GM12891 (cell line): ENCODE measurements at regions not wholly inside any gene's neighbourhood (a gene's known extent, or its start where the extent isn't known, plus 50 kb on each side); places are given as distances from the start of the nearest gene placed in this dataset.

Experiments used
- DNase-seq: peaks from one replicate; pipeline ENCODE4 v3.0.0; 2011; ENCODE audit warnings: low spot score; ENCODE audit not compliant: insufficient read length
- FAIRE-seq: peaks from 2 replicates; lab custom pipeline; 2011; peaks lifted over from hg19 to GRCh38; lab: Jason Lieb, UNC
- PAX5 ChIP-seq: IDR thresholded peaks from 2 replicates; pipeline ENCODE4 v1.6.1; 2011; ENCODE audit warnings: low read length, moderate library complexity, mild to moderate bottlenecking; ENCODE audit not compliant: insufficient read depth, severe bottlenecking
- POLR2A ChIP-seq: IDR thresholded peaks from 2 replicates; pipeline ENCODE4 v1.6.1; 2011; ENCODE audit warnings: low read depth, low read length, control low read depth
- POLR2AphosphoS5 ChIP-seq: IDR thresholded peaks from 2 replicates; pipeline ENCODE4 v1.6.1; 2011; ENCODE audit warnings: low read depth, low read length, control low read depth
- POU2F2 ChIP-seq: IDR thresholded peaks from 2 replicates; pipeline ENCODE4 v1.6.1; 2011; ENCODE audit warnings: low read depth, mild to moderate bottlenecking, control low read depth, low read length, moderate library complexity
- SPI1 ChIP-seq: IDR thresholded peaks from 2 replicates; pipeline ENCODE4 v1.6.1; 2011; ENCODE audit warnings: low read depth, low read length, control low read depth
- TAF1 ChIP-seq: IDR thresholded peaks from 2 replicates; pipeline ENCODE4 v1.6.1; 2011; ENCODE audit warnings: low read depth, low read length, control low read depth

DNA sequence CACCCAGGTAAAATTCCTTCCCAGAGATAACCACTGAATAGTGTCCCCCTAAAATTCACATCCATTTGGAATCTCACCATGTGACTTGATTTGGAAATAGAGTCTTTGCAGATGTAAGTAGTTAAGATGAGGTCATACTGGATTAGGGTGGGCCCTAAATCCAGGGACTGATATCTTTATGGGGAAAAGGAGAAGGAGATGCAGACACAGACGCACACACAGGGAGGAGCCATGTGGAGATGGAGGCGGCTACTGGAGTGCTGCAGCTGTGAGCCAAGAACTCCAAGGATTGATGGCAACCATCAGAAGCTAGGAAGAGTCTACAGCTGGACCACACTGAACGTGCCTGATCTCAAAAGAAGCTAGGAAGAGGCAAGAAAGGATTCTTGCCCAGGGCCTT is 96.6 kb upstream of the SRD5A3 start:
- FAIRE-seq, result no peak
- TF ChIP-seq SPI1 (no peak), POU2F2 (no peak), POLR2A (no peak), PAX5 (no peak), POLR2AphosphoS5 (no peak), TAF1 (no peak)
- DNase-seq, result no peak

DNA sequence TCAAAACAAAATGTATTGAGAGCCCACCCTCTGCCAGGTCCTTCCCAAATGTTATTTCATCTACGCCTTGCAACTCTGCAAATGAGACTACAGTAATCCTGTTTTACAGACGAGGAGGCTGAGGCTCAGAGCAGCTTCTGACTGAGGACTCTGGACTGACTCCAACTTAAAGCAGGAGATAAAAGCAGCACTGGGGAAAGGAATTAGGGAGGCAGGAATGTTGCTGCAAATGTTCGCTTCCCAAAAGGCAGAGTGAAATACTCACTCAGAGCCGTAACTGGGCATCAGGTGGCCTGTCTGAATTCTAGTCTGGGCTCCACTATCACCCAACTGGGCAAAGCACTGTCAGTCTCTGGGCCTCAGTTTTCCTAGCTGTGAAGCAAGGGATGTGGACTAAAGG is 94.7 kb upstream of the SRD5A3 start:
- no peak for FAIRE-seq
- TF ChIP-seq POU2F2 (no peak), TAF1 (no peak), PAX5 (no peak), SPI1 (no peak), POLR2AphosphoS5 (no peak), POLR2A (no peak)
- DNase-seq, result no peak

DNA sequence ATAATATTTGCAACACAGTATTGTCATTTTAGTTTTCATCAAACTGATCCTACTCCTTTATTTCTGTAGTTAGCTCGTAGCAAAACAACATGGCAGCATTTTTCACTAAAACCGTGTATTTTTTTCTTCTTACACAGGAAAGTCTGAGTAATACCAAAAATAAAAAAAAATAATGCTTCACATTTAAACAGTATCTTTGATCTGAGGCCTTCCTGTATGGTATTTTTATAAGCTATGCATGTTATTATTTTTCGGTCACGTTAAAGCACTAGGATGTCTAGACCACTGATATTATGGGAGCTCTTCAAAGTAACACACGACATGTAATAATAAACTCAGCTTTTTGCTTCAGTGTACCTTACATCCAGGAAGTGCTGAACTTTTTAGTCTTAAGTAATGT is 94.1 kb upstream of the SRD5A3 start:
- DNase-seq (no peak), FAIRE-seq (no peak)
- no peak for TF ChIP-seq SPI1

DNA sequence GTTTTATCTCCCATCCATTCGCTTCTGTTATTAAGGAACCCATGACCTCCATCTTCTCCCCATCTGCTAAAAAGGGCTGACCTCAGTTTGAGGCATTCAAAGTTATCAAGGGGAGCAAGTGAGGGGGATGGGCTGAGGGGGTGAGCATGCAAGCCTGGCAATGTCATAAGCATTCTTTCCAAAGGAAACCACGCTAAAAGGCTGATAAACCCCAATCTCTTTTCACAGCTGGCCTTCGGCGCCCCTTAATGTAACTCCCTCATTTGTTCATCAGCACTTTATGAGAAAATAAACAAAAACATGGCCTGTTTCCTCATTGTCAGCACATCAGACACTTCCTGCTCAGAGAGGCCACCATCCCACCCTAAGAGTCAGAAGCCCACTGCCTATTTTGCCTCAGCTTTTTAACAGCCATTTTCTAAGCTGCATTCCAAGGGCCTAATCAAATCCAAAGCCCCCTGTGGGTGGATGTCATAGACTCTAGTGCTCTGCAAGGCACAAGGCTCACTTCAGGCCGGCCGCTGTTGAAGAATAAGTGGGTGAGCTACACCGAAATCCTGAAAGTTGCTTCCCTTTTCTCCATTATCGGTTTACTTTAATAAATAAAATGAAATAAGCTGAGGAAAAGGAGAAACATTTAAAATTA is 92.0 kb upstream of the SRD5A3 start:
- FAIRE-seq, result no peak
- no peak for DNase-seq
- TF ChIP-seq POLR2AphosphoS5 (no peak), POU2F2 (no peak), SPI1 (no peak)

DNA sequence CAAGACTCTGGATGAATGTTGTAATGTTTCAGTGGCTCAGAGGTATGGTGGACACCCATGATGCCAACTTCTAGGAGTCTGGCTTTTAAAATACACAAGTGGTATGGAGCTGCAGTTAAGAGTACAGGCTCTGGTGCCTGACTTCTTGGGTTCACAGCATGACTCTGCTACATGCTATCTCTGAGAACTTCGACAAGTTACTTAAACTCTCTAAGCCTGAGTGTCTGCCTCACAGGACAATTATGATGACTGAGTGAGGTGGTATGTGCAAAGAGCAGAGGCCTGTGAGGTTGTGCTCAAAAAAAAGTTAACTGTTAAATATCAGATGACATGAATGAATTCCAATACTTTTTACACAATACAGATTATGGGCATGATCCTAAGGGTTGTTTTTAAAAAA is 90.9 kb upstream of the SRD5A3 start:
- DNase-seq, result no peak
- FAIRE-seq, result no peak

DNA sequence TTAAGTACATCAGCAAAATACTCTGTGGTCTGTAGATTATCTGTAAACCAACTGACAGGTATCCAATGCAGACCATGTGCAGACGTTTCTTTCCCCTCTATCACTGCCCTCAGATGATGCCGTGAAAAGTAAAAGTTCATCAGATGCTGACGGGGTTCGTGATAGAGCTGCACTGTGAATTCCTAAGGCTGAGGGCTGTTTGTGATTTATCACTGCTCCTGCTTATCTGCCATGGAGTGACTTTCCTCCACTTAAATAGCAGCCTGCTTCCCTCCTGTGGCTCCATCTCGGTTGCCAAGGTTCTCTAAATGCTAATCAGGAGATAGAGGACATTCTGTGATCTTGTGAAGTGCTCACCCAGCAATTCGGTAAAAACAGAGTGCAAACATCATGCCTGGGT is 89.3 kb upstream of the SRD5A3 start:
- DNase-seq (no peak), FAIRE-seq (no peak)
- TF ChIP-seq POLR2AphosphoS5 (no peak), SPI1 (no peak), TAF1 (no peak), POU2F2 (no peak), PAX5 (no peak), POLR2A (no peak)

More for the DNA sequence above, 90.9 kb upstream of the SRD5A3 start:
- TF ChIP-seq SPI1 (no peak), POLR2A (no peak), POU2F2 (no peak), POLR2AphosphoS5 (no peak), PAX5 (no peak), TAF1 (no peak)

DNA sequence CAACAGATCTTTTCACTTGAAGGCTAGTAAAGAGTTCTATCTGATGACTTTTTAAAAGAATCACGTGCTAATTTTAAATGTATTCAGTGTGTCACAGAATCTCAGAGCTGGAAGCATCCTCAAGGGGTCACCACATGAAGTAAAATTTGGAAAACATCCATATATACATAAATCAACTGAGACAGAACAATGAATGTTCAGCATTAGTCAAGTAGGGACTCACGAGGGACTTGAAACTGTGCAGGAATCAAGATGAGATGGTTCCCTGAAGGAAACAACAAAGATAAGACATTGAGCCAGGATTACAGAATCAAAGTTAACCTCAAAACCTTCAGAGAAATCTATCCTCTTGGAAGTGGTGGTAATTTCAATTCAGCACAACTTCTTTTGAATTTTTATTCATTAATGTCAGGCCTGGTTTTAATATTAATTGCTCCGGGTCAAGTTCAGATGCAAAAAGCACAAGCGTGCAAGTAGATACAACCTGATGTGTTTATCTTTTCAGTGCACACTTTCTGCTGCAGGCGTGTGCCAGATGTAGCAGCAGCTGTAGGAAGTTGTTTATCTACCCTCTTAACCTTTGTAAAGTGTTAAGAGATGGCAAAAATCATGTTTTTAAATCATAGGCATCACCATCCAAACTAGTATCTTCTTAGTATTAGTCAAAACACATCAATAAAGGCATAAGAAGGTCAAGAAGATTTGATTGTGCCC is 87.7 kb upstream of the SRD5A3 start:
- FAIRE-seq, result no peak
- DNase-seq, result no peak

DNA sequence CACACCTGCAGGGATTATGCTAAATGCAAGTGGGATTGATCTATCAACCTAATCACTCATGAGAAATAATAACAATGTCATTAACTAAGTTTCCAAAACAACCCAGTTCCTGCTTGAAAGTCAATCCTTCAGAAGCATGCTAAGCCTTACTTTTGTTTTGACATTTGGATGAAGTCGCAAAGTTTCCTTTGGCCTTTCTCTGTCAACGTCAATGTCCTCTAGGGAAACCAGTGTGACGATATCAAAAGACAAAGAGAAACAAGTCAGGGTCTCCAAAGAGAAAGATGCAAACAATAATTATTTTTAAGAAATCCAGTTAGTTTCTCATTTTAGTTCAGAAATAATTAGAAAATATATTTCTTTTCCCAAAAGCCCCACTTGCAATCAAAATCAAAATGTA is 86.7 kb upstream of the SRD5A3 start:
- FAIRE-seq (no peak), DNase-seq (no peak)

More for the DNA sequence above, 87.7 kb upstream of the SRD5A3 start:
- TF ChIP-seq PAX5, result no peak
- no peak for TF ChIP-seq POLR2AphosphoS5
- no peak for TF ChIP-seq POU2F2
- TF ChIP-seq SPI1, result no peak
- no peak for TF ChIP-seq TAF1
- no peak for TF ChIP-seq POLR2A

DNA sequence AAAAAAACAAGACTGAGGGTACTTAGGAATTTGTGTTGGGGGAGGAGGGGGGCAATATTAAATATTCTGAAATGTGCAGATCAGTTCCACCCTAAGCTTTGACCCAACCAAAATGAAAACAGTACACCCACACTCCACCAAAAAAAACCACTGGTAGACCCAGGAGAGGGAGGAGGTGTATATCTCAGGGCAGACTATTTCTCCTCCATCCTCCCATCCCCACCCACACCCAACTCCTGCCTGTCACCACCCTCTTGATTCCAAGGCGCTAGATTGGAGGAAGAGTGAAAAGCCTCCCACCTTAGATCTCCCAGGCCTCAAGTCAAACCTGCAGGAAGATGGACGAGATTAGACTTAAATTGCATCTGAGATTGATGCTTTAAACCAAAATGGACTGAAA is 76.6 kb upstream of the SRD5A3 start:
- DNase-seq (no peak), FAIRE-seq (no peak)
- TF ChIP-seq POU2F2 (no peak), POLR2AphosphoS5 (no peak), SPI1 (no peak), POLR2A (no peak)

More for the DNA sequence above, 86.7 kb upstream of the SRD5A3 start:
- no peak for TF ChIP-seq PAX5
- TF ChIP-seq SPI1, result no peak
- TF ChIP-seq POLR2A, result no peak
- TF ChIP-seq POLR2AphosphoS5, result no peak
- TF ChIP-seq TAF1, result no peak
- TF ChIP-seq POU2F2, result no peak

DNA sequence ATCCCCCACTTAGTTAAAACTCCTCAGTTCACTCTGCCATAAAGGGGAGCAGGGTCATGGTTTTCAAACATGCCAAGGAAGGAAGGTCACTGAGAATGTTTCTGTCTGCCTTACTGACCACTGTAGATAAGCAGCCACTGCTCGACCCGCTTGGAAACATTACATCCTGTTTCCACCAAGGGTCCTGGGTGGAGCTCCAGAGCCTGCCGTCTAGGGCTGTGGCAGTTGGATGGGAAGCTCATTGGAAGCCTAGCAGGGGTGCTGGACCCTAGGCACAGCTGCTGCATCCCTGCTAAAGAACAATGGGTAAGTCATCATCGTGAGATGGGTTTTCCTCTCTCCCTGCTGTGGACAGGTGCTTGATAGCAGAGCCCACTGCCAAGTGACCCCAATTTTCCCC is 76.0 kb upstream of the SRD5A3 start:
- TF ChIP-seq SPI1 (no peak), PAX5 (no peak)
- FAIRE-seq, result no peak
- no peak for DNase-seq
